GM11168 (cell line): ENCODE measurements at regions not wholly inside any gene's neighbourhood (a gene's known extent, or its start where the extent isn't known, plus 50 kb on each side); places are given as distances from the start of the nearest gene placed in this dataset.

Experiments
- in situ Hi-C: fragments of 300-500 bp; cut with MboI; formaldehyde crosslinking; loops from one replicate; pipeline ENCODE4 v1.12.0; 2022; ENCODE audit warnings: low sequenced_read_pairs; ENCODE audit not compliant: unreplicated experiment

DNA sequence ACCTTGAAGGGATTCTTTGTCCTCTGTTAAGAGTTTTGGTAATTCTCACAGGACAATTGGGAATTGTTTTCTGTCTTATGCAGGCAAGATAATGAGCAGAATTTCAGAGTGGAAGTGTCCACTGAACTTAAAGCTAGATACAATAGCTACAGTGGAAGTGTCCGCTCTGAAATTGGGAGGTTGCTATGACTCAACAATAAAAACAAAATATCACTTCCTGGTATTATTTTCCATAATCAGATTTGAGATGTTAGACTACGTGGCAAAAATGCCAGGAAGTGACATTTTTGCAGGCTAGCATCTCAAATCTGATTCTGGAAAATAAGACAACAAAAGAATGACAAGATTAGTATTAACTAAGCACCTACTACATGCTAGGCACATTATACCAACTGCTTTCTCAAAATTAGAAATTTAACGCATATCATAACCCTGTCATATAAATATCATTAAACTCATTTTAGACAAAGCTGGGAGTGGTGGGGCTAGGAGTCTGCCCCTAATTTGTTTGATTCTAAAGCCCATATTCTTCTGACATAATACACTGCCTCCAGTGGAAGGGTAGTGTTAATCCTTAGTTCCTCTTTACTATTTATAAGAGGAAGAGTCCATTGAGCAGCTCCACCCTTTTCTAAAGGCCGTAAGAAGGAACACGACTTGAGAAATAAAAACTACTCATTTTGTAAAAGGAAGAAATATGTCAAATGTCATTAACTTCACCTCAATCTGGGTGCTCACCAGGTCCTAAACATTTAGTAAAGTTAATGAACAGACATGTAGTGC lies 266.9 kb upstream of the STT3B start:
- in situ Hi-C loops = no loop called here

DNA sequence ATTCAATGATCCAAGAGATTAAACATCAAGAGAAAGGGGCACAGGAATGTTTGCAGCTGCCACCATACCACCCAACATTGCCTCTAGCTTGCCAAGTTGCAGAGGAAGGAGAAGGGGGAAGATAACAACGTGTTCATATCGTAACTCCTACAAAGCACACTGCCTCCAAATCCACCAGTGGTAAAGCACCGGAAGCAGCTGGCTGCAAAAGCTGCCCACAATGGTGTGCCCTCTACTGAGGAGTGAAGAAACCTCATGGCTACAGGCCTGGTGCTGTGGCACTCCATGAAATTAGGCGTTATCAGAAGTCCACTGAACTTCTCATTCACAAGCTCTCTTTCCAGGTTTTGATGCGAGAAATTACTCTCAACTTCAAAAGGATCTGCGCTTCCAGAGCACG lies 263.9 kb upstream of the STT3B start:
- in situ Hi-C loops = no loop called here

DNA sequence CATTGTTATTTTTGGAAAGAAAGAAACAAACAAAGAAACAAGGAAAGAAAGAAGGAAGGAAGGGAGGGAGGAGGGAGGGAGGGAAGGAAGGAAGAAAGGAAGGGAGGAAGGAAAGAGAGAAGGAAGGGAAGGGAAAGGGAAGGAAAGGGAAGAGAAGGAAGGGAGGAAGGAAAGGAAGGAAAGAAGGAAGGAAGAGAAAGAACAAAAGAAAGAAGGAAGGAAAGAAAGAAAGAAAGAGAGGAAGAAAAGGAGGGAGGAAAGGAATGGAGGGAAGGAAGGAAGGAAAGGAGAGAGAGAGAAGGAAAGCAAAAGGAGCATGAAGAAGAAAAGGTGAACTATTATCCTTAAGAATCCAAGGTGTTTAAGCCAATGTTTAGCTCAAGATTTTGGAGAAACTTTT lies 262.7 kb upstream of the STT3B start:
- in situ Hi-C loops = no loop called here

DNA sequence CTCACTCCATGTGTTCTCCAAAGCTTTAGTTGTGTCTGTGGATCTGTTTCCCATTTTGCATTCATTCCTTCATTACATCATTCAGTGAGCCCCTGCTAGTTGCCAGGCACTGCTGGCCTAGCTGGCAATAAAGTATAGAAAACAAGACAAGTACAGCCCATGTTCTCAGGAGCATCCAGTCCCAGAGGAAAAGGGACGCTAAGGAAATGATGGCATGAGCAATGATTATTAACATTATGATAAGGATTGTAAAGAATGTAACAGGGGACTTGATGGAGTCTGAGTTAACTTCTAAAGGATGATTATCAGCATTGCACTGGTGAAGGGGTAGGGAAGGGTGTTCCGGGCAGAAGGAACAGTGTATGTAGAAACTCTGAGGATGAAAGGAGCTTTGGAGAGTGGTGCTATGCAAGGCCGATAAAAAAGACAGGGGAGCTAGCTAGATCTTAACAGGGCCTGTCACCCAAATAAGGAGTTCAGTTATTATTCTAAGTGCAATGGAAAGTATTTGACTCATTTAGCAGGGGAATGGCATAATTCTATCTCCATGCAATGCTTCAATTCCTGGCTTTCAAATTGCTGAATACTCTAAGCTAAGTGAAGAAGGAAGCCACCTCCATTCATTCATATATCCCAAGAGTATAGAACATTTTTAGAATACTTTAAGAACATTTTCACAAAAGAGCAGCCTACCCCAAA lies 258.2 kb upstream of the STT3B start:
- in situ Hi-C loops = no loop called here

DNA sequence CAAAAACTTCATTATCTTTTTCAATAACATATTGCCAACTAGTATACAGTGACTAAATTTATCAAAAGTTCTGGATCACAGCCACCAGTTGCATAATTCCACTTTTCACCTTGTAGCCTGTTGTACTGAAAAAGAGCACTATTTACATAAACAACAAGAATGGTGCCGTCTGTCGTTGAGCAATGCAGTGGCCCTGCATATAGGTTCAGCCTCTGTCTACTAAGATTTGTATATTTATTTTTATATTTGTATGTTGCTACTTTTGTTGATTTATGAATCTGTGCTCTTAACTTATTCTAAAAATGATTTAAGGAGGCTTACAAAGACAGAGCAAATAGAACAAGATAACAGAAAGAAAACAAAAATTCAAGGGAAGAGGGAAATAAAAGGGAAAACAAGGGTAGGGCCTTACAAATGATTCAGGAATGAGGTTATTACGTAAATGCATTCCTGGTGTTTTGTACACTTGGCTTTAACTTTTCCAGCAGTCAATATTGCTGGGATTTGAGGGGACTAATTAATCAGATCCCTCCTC lies 257.6 kb upstream of the STT3B start:
- in situ Hi-C loops = no loop called here

DNA sequence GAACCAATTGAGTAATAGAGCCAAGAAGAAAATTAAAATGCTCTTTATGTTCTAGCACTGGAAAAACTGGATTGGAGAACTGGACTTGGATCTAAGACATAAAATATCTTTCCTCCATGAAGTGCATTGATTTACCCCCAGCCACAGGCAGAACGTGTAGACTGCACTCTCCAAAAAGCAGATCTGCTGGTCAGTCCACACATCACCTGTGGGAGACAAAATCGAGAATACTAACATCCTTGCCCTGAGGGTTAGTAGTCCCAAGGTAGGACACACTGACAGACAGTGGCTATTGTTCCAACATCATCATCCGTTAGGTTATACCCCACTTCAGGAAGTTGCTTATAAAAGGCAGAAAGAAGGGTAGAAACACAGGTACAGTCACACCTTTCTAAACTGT lies 257.1 kb upstream of the STT3B start:
- in situ Hi-C loops = no loop called here

DNA sequence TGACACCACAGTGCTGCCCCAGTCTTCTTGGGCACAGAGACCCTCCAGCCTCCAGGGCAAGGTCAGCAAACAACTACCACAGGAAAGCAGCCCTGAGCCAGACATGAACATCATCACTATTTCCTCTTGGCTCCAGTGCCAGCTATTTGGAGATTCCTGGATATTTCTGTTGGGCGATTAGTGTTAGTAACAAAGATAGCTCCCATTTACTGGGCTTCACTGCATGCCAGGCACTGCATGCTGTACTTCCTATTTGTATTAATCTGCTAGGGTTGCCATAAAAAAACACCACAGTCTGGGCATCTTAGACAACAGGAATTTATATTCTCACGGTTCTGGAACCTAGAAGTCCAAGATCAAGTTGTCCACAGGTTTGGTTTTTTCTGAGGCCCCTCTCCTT lies 255.1 kb upstream of the STT3B start:
- in situ Hi-C loops = no loop called here

DNA sequence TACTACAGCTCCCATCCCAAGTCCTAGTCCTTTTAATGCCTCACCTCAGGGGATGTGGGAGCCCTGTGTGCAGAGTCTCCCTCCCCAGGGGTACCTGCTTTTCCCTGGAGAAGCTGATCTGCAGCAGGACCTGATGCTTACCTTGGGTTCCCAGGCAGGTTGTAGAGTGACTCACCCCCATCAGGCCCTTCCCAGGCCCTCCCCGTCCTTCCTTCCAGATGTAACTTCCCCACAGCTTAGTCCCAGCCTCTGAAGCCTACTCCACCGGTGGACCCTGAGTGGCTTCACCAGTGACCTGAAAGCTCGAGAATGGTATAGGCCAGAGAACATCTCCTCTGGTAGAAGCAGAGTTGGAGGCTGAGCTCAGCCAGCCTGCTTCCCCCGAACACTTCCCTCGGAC lies 254.2 kb upstream of the STT3B start:
- in situ Hi-C loops = no loop called here

DNA sequence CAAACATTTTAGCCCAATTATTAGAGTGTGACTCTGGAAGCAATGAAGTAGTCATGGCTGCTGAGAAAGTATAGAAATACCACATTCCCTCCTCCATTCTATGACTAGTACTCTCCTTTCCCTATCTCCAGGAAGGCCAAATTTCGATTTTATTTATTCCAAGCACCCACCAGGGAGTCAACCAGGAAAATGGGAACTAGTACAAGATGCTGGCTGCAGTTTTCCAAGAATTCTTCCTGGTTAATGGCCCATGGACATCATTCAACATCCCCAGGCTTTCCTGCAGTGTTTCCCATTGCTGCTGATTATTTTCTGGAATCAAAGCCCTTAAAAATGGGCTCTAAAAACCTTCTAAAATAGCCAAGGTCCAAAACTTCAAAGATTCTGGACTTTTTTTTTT lies 247.9 kb upstream of the STT3B start:
- in situ Hi-C loops = no loop called here

DNA sequence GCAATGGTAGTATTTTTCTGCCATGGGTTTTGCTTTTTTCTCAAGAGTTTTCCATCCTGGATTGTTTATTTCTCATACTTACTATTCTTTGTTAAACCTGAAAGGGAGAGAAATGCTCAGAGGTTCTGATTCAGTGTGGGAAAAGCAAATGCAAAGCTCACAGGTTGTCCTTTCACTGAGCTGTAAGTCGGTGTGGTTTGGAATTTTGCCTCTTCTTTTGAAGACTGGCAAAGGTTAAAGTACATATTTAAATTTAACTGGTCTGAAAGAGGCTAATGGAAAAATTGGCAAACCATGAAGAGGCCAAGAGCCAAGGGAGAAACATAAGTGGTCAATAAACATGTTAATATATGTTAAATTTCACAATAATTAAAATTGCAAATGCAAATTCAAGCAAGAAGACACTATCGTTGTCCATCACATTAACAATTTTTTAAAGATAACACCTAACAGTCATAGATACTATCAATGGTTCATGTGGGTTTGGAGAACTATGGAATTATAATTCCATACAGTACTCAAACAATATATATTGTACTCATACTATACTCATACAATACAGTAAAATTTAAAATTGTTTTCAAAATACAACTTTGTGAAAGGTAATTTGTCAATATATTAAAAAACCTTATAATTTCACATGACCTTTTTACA lies 246.8 kb upstream of the STT3B start:
- in situ Hi-C loops = no loop called here

DNA sequence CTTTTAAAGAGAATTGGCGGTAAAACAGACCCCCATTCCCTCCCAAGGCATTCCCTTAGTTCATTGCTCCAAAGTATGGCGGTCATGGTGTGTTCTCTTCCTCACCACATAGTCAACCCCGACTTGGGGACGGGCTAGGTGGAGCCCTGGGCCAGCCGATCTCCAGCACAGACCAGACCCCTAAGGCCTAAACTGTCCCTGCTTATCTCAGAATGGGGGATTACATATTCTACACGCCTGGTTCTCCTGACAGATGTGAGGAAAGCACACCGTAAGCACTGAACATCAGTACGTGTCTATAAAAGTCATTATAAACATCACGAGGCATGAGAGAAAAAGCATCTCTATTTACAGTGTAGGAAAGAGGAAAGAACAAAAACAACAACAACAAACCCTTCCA lies 244.5 kb upstream of the STT3B start:
- in situ Hi-C loops = no loop called here

DNA sequence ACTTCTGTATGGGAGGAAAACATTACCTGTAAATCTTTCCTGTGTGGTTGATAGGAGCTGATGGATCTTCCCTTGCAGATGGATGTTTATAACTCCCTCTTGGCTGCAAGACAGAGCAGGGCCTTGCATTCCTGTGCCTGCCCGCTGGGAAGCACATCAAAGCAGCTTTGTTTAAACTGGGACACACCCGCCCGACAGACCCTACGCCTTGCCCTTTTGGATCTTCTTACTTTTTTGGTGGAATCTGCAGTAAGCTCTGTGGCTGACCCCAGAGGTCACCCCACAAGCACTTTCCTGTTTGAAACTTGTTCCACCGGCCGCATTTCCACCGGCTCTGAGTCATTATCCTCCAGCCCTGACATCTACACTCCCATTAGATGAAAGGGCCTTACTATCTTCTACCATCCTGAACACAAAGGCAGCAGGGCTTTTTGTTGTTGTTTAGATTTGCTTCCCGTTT lies 244.1 kb upstream of the STT3B start:
- in situ Hi-C loops = no loop called here

DNA sequence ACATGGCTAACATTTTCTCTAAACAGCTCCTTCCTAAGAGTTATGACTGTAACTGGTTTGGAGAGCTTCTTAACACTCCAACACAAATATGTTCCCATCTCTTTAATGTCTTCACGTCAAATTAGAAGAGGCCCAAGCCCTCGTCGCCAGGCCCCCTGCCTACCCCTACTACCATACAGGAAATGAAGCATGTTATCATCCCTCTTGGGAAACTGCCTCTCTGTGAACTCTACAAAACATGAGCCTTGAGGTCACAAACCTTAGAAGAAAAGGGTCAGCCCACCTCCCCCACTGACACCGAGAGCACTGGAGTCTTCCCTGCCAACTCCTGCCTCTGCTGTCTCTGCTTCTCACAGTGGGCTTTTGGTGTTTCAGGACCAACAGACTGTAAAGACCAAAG lies 243.1 kb upstream of the STT3B start:
- in situ Hi-C loops = no loop called here

DNA sequence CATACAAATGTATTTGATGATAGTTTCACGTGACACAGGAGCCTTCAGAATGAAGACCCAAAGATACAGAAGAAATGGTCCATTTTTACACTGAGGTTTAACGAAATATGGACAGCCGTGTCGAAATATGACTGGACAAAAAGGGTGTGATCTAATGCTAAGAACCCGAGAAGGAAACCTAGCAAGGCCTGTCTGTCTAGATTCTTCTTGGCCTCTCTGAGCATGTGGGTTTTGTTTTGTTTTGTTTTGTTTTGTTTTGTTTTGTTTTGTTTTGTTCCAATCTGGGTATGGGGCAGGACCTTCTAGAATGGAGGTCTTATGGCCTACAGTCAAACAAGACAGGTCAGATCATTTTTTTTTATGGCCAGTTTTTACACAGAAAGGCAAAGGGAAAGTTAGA lies 242.7 kb upstream of the STT3B start:
- in situ Hi-C loops = no loop called here

DNA sequence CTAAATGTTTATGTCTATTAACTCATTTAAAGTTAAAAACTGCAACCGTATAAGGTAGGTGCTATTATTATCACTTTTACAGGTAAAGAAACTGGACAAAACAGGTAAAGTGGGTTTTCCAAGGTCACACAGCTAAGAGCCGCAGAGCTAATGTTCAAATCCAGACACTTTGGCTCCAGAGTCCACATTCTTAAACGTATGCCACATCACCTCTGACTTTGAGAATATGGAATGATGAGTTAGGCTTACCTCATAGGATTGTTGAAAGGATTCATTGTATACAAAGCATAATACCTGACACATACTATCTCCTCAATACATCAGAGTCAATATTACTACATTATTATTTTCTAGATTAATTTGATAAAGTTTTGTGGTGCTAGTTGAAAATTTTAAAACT lies 240.9 kb upstream of the STT3B start:
- in situ Hi-C loops = no loop called here

DNA sequence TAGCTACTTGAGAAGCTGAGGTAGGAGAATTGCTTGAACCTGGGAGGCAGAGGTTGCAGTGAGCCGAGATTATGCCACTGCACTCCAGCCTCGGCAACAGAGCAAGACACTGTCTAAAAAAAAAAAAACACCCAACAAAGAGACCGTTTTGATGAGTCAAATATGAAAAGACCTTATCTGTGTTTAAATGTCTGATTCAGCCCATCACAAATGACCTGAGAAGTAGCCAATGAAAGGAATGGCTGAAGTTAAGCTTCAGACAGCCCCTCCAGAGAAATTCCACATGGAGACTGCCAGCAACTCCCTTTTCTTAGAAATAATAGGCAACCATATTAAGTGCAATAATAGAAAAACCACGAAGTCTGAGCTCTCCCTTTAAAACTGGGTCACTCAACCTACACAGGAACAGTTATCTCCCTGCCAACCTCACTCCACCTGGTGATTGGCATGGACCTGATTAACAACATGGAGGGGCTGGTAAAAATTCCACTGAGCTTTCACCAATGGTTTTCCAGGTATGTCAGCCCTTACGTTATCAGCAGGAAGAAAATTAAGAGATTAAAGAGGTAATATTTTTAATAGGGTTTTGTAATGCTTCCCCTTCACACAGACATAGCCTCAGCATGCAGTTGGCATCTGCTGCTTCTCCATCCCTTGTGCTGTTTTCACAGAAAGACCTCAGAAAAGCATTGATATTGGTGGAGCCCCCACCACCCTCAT lies 238.1 kb upstream of the STT3B start:
- in situ Hi-C loops = no loop called here

DNA sequence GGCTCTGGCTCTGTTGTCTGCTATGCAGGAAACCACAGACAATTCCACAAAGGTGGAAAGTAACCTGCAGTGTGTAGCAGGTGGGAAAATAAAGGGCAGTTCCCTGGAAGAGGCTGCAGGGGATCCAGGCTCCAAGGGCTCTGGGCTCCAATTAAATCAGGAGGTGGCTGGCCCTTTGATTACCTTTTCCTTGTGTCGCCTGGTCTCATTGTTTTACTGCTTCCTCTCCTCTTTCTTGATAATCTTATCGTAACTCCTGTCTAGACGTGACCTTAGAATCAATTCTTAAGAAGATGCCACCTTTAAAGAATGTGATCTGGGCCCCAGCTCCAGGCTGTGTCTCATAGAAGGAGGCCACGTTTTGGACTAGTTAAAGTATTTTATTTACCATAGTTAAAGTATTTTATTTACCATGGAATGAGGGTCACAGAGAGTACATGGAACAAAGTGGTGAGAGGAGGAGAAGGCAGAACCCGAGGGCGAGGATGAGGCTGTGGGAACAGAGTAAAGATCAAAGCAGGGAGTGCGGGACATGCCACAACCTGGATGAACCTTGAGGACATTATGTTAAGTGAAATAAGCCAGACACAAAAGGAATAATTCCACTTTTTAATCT lies 237.5 kb upstream of the STT3B start:
- in situ Hi-C loops = no loop called here

DNA sequence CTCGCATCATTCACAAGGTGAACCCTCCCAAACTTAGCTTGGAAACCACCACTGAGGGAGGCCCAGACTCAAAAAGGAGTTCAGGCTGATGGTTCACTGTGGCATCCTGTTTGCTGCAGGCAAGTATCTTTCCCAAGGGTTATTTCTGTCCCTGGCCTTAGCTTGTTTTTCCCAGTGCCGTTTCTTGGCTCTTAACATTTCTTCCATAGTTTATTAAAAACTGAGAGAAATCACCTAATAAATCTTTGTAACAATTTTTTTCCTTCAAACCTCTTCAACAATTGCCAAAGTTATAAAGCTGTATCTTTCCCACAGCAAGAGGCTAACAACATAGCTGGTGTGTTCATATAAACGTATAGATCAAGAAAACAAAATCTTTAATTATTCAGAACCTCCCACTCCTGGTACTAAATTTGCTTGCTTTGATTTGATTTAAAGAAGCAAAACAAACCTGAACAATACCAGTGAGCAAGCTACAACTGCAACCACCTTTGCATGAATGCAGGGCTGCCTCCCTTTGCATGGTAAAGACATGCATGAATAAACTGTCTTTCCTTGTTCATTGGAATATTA lies 234.9 kb upstream of the STT3B start:
- in situ Hi-C loops = no loop called here

DNA sequence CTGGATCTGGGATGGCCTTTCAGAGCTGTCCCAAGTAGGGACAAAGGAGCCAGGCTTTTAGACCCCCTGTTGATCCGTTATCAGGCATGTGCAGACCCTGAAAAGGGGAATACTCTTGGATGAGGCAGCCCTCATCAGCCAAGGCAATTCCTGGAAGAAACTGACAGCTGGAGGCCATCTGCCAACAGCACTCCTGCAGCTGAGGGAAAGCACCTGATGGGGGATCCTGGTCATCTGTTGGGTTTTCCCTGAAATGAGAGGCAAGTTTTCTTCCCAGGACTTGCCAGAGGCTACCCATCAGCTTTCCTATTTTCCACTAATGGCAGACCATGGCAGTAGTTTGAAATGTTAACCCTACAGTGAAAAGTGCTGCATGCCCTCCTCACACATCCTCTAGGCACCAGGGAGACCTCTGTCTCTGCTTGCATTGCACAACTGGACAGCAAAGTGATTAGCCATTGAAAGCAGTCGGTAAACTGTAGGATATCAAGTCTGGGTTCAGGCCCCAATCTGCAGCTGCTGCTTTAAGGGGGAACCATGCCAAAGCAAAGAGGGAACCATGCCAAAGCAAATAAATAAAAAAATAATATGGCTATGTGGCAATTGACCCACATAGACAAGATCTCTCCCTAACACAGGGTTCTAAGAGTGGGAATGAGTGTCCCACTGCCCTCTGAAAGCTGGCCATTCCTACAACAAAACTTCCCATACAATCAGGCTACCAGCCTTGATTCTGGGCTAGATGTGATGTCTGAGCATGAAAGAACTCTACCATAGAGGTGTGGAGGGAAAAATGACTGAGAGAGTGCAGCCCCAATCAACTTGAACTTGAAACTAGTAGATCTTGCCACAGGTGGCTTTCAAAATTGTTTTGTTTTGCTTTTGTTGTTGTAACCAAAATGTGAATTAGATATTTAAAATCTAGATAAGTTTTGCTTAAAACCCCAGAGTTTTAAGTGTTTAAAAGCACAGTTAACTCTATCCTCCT lies 232.0 kb upstream of the STT3B start:
- in situ Hi-C loops = no loop called here
